GM12878 (cell line): ENCODE measurements at regions not wholly inside any gene's neighbourhood (a gene's known extent, or its start where the extent isn't known, plus 50 kb on each side); places are given as distances from the start of the nearest gene placed in this dataset.

Experiments
- ATAC-seq: fragments of 200-7000 bp; cut with Tn5 transposase; 3 replicates; pipeline ENCODE4 v1.9.1; 2020; ENCODE audit warnings: mild to moderate bottlenecking, moderate library complexity
- BruUV-seq: library from RNA; stranded (reverse); fragments of 400-500 nt; replicated peaks from 2 replicates; lab custom pipeline; 2021; lab: Mats Ljungman, UMichigan
- CTCF ChIA-PET: fragments of 300-600 bp; sonication (Branson Sonifier 250); formaldehyde crosslinking; extraction: SDS; loops from one replicate; lab custom pipeline; 2021; ENCODE audit warnings: inconsistent platforms; lab: Yijun Ruan, JAX
- POLR2A ChIA-PET: fragments of 350-600 bp; formaldehyde crosslinking; extraction: SDS; loops from one replicate; lab custom pipeline; 2021; ENCODE audit warnings: inconsistent platforms; lab: Charles Lee
- RAD21 ChIA-PET: fragments of 300-600 bp; sonication (Branson Sonifier 250); formaldehyde crosslinking; loops from one replicate; lab custom pipeline; 2023; ENCODE audit warnings: antibody characterized with exemption; ENCODE audit not compliant: unreplicated experiment; lab: Charles Lee
- SMC1A ChIA-PET: fragments of 300-600 bp; sonication (Branson Sonifier 250); formaldehyde crosslinking; loops from one replicate; lab custom pipeline; 2023; ENCODE audit not compliant: unreplicated experiment, uncharacterized antibody; lab: Charles Lee
- DNase-seq: peaks from one replicate; pipeline ENCODE4 v3.0.0-alpha.2; 2011; ENCODE audit warnings: low read depth, low spot score
- FAIRE-seq: peaks from 3 replicates; lab custom pipeline; 2011; peaks lifted over from hg19 to GRCh38; lab: Jason Lieb, UNC
- H2AFZ ChIP-seq: 2 replicates; pipeline ENCODE4 v1.6.0; 2011; ENCODE audit warnings: low read depth, low read length, control low read depth; ENCODE audit not compliant: control insufficient read depth
- H3K27ac ChIP-seq: 2 replicates; pipeline ENCODE4 v1.5.1; 2011; ENCODE audit warnings: control low read depth; ENCODE audit not compliant: control insufficient read depth, insufficient read depth
- H3K27me3 ChIP-seq, 2 experiments: replicated peaks in 1 of 2; 2 replicates each; pipeline versions ENCODE4 v1.6.0 to v1.6.1; 2011; ENCODE audit warnings: low read length in 1 of 2; ENCODE audit not compliant: control insufficient read depth in 2 of 2, insufficient read depth in 2 of 2
- H3K36me3 ChIP-seq, 2 experiments: 2 replicates each; pipeline ENCODE4 v1.5.1; 2011; ENCODE audit warnings: low read length in 1 of 2; ENCODE audit not compliant: control insufficient read depth in 2 of 2, insufficient read depth in 2 of 2
- H3K4me1 ChIP-seq: 2 replicates; pipeline ENCODE4 v1.6.1; 2011; ENCODE audit warnings: mild to moderate bottlenecking, low read length, moderate library complexity, mixed read lengths; ENCODE audit not compliant: control insufficient read depth, insufficient read depth
- H3K4me2 ChIP-seq: 2 replicates; pipeline ENCODE4 v1.6.0; 2011; ENCODE audit warnings: control low read depth; ENCODE audit not compliant: control insufficient read depth, insufficient read depth
- H3K4me3 ChIP-seq: fragments of 200-600 bp; sonication (generic); 2 replicates; pipeline ENCODE4 v1.5.1; 2016
- H3K79me2 ChIP-seq: 2 replicates; pipeline ENCODE4 v1.6.0; 2011; ENCODE audit warnings: low read length; ENCODE audit not compliant: control insufficient read depth, insufficient read depth
- H3K9ac ChIP-seq: 2 replicates; pipeline ENCODE4 v1.8.0; 2011; ENCODE audit warnings: low read length, control low read depth, mixed read lengths; ENCODE audit not compliant: control insufficient read depth, insufficient read depth
- H3K9me3 ChIP-seq: replicated peaks from 3 replicates; pipeline ENCODE4 v1.5.1; 2011; ENCODE audit warnings: mild to moderate bottlenecking, low read length; ENCODE audit not compliant: control insufficient read depth, insufficient read depth
- H4K20me1 ChIP-seq: 2 replicates; pipeline ENCODE4 v1.6.0; 2011; ENCODE audit not compliant: control insufficient read depth, insufficient read depth
- CREB1 ChIP-seq: IDR thresholded peaks from 2 replicates; pipeline ENCODE4 v1.6.1; 2012; ENCODE audit warnings: low read depth, mild to moderate bottlenecking, inconsistent platforms
- EGR1 ChIP-seq, 2 experiments: IDR thresholded peaks; 1 replicate in 1 of 2; 2 replicates in 1 of 2; pipeline ENCODE4 v1.6.1; 2011 to 2012; ENCODE audit warnings: low read depth in 2 of 2, low read length in 2 of 2, borderline replicate concordance in 1 of 2, mild to moderate bottlenecking in 1 of 2, moderate library complexity in 1 of 2
- EZH2 ChIP-seq: IDR thresholded peaks from 2 replicates; pipeline ENCODE4 v1.6.1; 2012; ENCODE audit warnings: low read depth, mild to moderate bottlenecking, control low read depth, inconsistent platforms, low read length, borderline replicate concordance; ENCODE audit not compliant: control insufficient read depth
- MEF2B ChIP-seq: fragments of 450-650 bp; IDR thresholded peaks from 2 replicates; pipeline ENCODE4 v1.6.1; 2018; ENCODE audit warnings: mild to moderate bottlenecking, moderate library complexity; ENCODE audit not compliant: partially characterized antibody, poor library complexity, severe bottlenecking
- MXI1 ChIP-seq: fragments of 150-350 bp; IDR thresholded peaks from 2 replicates; pipeline ENCODE4 v1.6.1; 2011; ENCODE audit warnings: low read depth, mild to moderate bottlenecking, inconsistent platforms, low read length, improper control_type of control experiment
- NRF1 ChIP-seq: conservative IDR thresholded peaks from 2 replicates; pipeline ENCODE4 v1.6.1; 2011; ENCODE audit warnings: mild to moderate bottlenecking, low read depth, low read length, improper control_type of control experiment
- STAT3 ChIP-seq: IDR thresholded peaks from 2 replicates; pipeline ENCODE4 v1.6.1; 2011; ENCODE audit warnings: low read depth, low read length, improper control_type of control experiment
- TCF7 ChIP-seq: IDR thresholded peaks from 2 replicates; pipeline ENCODE4 v1.6.1; 2014; ENCODE audit warnings: antibody characterized with exemption, borderline replicate concordance
- ZBED1 ChIP-seq: IDR thresholded peaks from 2 replicates; pipeline ENCODE4 v1.6.1; 2016; ENCODE audit warnings: borderline replicate concordance
- ZZZ3 ChIP-seq: IDR thresholded peaks from 2 replicates; pipeline ENCODE4 v1.6.1; 2011; ENCODE audit warnings: low read depth; ENCODE audit not compliant: control insufficient read depth, insufficient read length
- WGBS: methylation state at CpG from one replicate; pipeline ENCODE4 v1.1.6; 2016; ENCODE audit warnings: low lambda C conversion rate; ENCODE audit not compliant: insufficient replicate concordance, insufficient coverage; ENCODE audit errors: missing lambda C conversion rate; 5-methylcytosine and 5-hydroxymethylcytosine counted together
- in situ Hi-C: fragments of 300-500 bp; cut with MboI; formaldehyde crosslinking; loops from 9 replicates; pipeline ENCODE4 v1.14.3; 2018; ENCODE audit warnings: mixed read lengths
- intact Hi-C: fragments of 100-400 bp; cut with micrococcal nuclease; formaldehyde crosslinking; loops from one replicate; pipeline ENCODE4 v1.14.2; 2022; ENCODE audit not compliant: unreplicated experiment
- TF ChIP-seq, protein P1 (sequence below): IDR thresholded peaks from 2 replicates; pipeline ENCODE4 v1.6.1; 2012; ENCODE audit warnings: low read depth, low read length, improper control_type of control experiment
- TF ChIP-seq, protein P2 (sequence below): fragments of 450-650 bp; IDR thresholded peaks from 2 replicates; pipeline ENCODE4 v1.6.1; 2017; ENCODE audit warnings: borderline replicate concordance
- TF ChIP-seq, protein P3 (sequence below): fragments of 450-650 bp; formaldehyde crosslinking; IDR thresholded peaks from 2 replicates; pipeline ENCODE4 v1.4.0; 2020; ENCODE audit warnings: mild to moderate bottlenecking, moderate library complexity

DNA sequence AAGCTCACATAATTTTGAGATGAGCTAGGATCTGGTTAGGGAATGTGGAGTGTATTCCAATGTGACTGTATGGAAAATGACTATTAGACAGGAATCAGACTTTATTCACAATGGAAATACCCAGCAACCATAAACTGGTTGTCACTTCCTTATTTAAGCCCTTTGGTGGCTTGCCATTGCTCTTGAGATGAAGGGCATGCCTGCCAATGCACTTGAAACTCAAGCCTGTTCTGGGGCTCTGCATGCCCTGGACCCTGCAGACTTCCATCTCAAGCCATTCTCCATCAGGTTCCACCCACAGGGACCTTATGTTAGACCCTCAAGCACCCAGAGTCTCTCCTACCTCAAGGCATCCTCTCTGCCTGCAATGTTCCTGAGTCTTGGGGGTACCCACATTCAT, 145.5 kb downstream of the MPP7 start:
- H3K27me3 ChIP-seq: no peaks in the 10 kb centered on the region
- intact Hi-C loops: no loop called here
- CTCF ChIA-PET: no interaction called here
- no peak overlapping the region for H3K4me2 ChIP-seq
- no peak for ATAC-seq
- no peak overlapping the region for H3K4me3 ChIP-seq
- DNase-seq: no peak
- BruUV-seq: no TSS peak
- POLR2A ChIA-PET: no interaction called here
- H3K27ac ChIP-seq: no peak overlapping the region
- H3K4me1 ChIP-seq: no peaks in the 10 kb centered on the region
- no peaks in the 10 kb centered on the region for H3K9me3 ChIP-seq
- H3K79me2 ChIP-seq: no peaks in the 10 kb centered on the region
- TF ChIP-seq, protein P1, sequence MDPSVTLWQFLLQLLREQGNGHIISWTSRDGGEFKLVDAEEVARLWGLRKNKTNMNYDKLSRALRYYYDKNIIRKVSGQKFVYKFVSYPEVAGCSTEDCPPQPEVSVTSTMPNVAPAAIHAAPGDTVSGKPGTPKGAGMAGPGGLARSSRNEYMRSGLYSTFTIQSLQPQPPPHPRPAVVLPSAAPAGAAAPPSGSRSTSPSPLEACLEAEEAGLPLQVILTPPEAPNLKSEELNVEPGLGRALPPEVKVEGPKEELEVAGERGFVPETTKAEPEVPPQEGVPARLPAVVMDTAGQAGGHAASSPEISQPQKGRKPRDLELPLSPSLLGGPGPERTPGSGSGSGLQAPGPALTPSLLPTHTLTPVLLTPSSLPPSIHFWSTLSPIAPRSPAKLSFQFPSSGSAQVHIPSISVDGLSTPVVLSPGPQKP: no peak
- no peaks in the 10 kb centered on the region for H3K36me3 ChIP-seq
- FAIRE-seq: no peak
- in situ Hi-C loops: no loop called here
- H3K9ac ChIP-seq: no peak overlapping the region
- no peak overlapping the region for H2AFZ ChIP-seq
- SMC1A ChIA-PET: no interaction called here
- no peaks in the 10 kb centered on the region for H4K20me1 ChIP-seq
- RAD21 ChIA-PET: no interaction called here

DNA sequence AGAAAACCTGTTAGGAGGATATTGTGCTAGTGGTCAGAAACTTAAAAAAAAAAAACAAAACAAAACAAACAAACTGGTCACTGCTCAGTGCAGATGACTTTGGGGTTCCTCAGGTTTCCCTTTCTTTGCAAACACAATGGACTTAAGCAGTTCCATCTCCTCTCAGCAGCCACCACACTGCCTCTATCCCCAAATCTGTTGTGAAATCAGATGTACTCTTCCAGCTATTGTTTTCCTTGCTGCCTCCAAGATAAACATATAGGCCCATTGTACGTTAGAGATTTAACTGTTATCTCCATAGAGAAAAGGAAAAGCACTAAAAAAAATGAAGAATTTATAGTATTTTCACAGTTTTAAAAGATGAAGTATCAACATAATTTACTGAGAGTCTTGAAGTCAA, 147.1 kb downstream of the MPP7 start:
- ChIA-PET RAD21 (no interaction called here), SMC1A (no interaction called here), POLR2A (no interaction called here), CTCF (no interaction called here)
- H4K20me1 ChIP-seq: no peaks in the 10 kb centered on the region
- ATAC-seq (no peak), DNase-seq (no peak), FAIRE-seq (no peak)
- H3K9ac ChIP-seq: no peak overlapping the region
- H3K4me3 ChIP-seq: no peak overlapping the region
- no peak overlapping the region for H3K27ac ChIP-seq
- H3K4me2 ChIP-seq: no peak overlapping the region
- no peaks in the 10 kb centered on the region for H3K36me3 ChIP-seq
- in situ Hi-C loops (no loop called here), intact Hi-C loops (no loop called here)
- no peaks in the 10 kb centered on the region for H3K4me1 ChIP-seq
- H2AFZ ChIP-seq: no peak overlapping the region
- WGBS: 0% methylated on average over 1 of the region's 1 CpG
- H3K79me2 ChIP-seq: no peaks in the 10 kb centered on the region
- no peaks in the 10 kb centered on the region; a peak in 1 of 4 replicates for H3K27me3 ChIP-seq
- BruUV-seq: no TSS peak
- H3K9me3 ChIP-seq: no peaks in the 10 kb centered on the region
- TF ChIP-seq ZBED1 (no peak), MEF2B (no peak), CREB1 (no peak), EZH2 (no peak), TCF7 (no peak), ZZZ3 (no peak), NRF1 (no peak), MXI1 (no peak), EGR1 (IDR thresholded peaks at IDR 0.05; ENCODE audit: borderline replicate concordance in 1 of 2, low read depth in 2 of 2, low read length in 2 of 2) (no peak), STAT3 (no peak)
- TF ChIP-seq, protein P2, sequence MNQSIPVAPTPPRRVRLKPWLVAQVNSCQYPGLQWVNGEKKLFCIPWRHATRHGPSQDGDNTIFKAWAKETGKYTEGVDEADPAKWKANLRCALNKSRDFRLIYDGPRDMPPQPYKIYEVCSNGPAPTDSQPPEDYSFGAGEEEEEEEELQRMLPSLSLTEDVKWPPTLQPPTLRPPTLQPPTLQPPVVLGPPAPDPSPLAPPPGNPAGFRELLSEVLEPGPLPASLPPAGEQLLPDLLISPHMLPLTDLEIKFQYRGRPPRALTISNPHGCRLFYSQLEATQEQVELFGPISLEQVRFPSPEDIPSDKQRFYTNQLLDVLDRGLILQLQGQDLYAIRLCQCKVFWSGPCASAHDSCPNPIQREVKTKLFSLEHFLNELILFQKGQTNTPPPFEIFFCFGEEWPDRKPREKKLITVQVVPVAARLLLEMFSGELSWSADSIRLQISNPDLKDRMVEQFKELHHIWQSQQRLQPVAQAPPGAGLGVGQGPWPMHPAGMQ: no peak
- TF ChIP-seq, protein P3, sequence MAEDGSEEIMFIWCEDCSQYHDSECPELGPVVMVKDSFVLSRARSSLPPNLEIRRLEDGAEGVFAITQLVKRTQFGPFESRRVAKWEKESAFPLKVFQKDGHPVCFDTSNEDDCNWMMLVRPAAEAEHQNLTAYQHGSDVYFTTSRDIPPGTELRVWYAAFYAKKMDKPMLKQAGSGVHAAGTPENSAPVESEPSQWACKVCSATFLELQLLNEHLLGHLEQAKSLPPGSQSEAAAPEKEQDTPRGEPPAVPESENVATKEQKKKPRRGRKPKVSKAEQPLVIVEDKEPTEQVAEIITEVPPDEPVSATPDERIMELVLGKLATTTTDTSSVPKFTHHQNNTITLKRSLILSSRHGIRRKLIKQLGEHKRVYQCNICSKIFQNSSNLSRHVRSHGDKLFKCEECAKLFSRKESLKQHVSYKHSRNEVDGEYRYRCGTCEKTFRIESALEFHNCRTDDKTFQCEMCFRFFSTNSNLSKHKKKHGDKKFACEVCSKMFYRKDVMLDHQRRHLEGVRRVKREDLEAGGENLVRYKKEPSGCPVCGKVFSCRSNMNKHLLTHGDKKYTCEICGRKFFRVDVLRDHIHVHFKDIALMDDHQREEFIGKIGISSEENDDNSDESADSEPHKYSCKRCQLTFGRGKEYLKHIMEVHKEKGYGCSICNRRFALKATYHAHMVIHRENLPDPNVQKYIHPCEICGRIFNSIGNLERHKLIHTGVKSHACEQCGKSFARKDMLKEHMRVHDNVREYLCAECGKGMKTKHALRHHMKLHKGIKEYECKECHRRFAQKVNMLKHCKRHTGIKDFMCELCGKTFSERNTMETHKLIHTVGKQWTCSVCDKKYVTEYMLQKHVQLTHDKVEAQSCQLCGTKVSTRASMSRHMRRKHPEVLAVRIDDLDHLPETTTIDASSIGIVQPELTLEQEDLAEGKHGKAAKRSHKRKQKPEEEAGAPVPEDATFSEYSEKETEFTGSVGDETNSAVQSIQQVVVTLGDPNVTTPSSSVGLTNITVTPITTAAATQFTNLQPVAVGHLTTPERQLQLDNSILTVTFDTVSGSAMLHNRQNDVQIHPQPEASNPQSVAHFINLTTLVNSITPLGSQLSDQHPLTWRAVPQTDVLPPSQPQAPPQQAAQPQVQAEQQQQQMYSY (CRISPR knock-in tag): no peak
